Activated CD8-positive, alpha-beta T cell treated with anti-CD3 and anti-CD28 coated beads for 36 hours (primary cell): ENCODE measurements at regions not wholly inside any gene's neighbourhood (a gene's known extent, or its start where the extent isn't known, plus 50 kb on each side); places are given as distances from the start of the nearest gene placed in this dataset.
"Not testable (repeated sequence)": the region's sequence is repeated elsewhere in the genome, so short reads cannot be mapped to it uniquely, and the experiment has no call there.

ENCODE experiments used
- ATAC-seq: fragments of 200-7000 bp; cut with Tn5 transposase; one replicate; pipeline ENCODE4 v1.10.0; 2021; ENCODE audit warnings: mild to moderate bottlenecking, moderate library complexity
- CTCF ChIA-PET: fragments of 350-600 bp; sonication (Branson Sonifier 250); formaldehyde crosslinking; loops from one replicate; lab custom pipeline; 2021; ENCODE audit warnings: antibody characterized with exemption; lab: Charles Lee
- POLR2A ChIA-PET: fragments of 350-600 bp; sonication (Branson Sonifier 250); formaldehyde crosslinking; loops from one replicate; lab custom pipeline; 2021; ENCODE audit warnings: antibody characterized with exemption; lab: Charles Lee
- DNase-seq: peaks from one replicate; pipeline ENCODE4 v3.0.0-alpha.2; 2020
- H3K27ac Mint-ChIP-seq: one replicate; pipeline ENCODE4 v1.8.0; 2021; ENCODE audit warnings: mild to moderate bottlenecking, mixed read lengths
- H3K27me3 Mint-ChIP-seq: one replicate; pipeline ENCODE4 v1.8.0; 2021; ENCODE audit warnings: mixed read lengths
- H3K36me3 Mint-ChIP-seq: one replicate; pipeline ENCODE4 v1.8.0; 2021; ENCODE audit warnings: low read depth, mixed read lengths
- H3K4me1 Mint-ChIP-seq: one replicate; pipeline ENCODE4 v1.8.0; 2021; ENCODE audit warnings: low read depth, mixed read lengths
- H3K4me3 Mint-ChIP-seq: one replicate; pipeline ENCODE4 v1.8.0; 2021; ENCODE audit warnings: mild to moderate bottlenecking, moderate library complexity, mixed read lengths
- H3K9me3 Mint-ChIP-seq: one replicate; pipeline ENCODE4 v1.8.0; 2021; ENCODE audit warnings: mixed read lengths
- CTCF ChIP-seq: fragments of 200-600 bp; IDR thresholded peaks from one replicate; pipeline ENCODE4 v1.8.0; 2022; ENCODE audit warnings: antibody characterized with exemption, mild to moderate bottlenecking
- intact Hi-C: fragments of 100-400 bp; cut with micrococcal nuclease; formaldehyde crosslinking; loops from one replicate; pipeline ENCODE4 v1.10.0; 2022

GRCh38 chr2:236830926-236831325 lies 254.8 kb upstream of the COPS8 start:
- H3K9me3 Mint-ChIP-seq: no peaks in the 10 kb centered on the region
- H3K4me1 Mint-ChIP-seq: no peaks in the 10 kb centered on the region

GRCh38 chr2:236831698-236832097 lies 254.0 kb upstream of the COPS8 start:
- Mint-ChIP-seq H3K4me3 (no peak overlapping the region), H3K27ac (no peak overlapping the region), H3K4me1 (no peaks in the 10 kb centered on the region), H3K36me3 (no peaks in the 10 kb centered on the region), H3K9me3 (no peaks in the 10 kb centered on the region), H3K27me3 (no peaks in the 10 kb centered on the region)
- ChIA-PET POLR2A (no interaction called here), CTCF (no interaction called here)
- no peak for TF ChIP-seq CTCF
- no peak for ATAC-seq
- no peak for DNase-seq
- intact Hi-C loops: no loop called here

More at GRCh38 chr2:236830926-236831325, 254.8 kb upstream of the COPS8 start:
- ATAC-seq (no peak), DNase-seq (no peak)
- POLR2A ChIA-PET: no interaction called here
- H3K27ac Mint-ChIP-seq: no peak overlapping the region
- H3K36me3 Mint-ChIP-seq: no peaks in the 10 kb centered on the region
- H3K27me3 Mint-ChIP-seq: no peaks in the 10 kb centered on the region
- no peak overlapping the region for H3K4me3 Mint-ChIP-seq
- CTCF ChIA-PET: no interaction called here
- intact Hi-C loops: no loop called here
- TF ChIP-seq CTCF: no peak

- DNase-seq (no peak), ATAC-seq (no peak)
- intact Hi-C loops: no loop called here
- H3K4me1 Mint-ChIP-seq: no peaks in the 10 kb centered on the region
- H3K27me3 Mint-ChIP-seq: no peaks in the 10 kb centered on the region
- no peaks in the 10 kb centered on the region for H3K9me3 Mint-ChIP-seq
- no peak overlapping the region for H3K4me3 Mint-ChIP-seq
- H3K27ac Mint-ChIP-seq: no peak overlapping the region
- CTCF ChIA-PET: no interaction called here
- POLR2A ChIA-PET: no interaction called here
- H3K36me3 Mint-ChIP-seq: no peaks in the 10 kb centered on the region
- no peak for TF ChIP-seq CTCF
These were observed 252.1 kb upstream of the COPS8 start for GRCh38 chr2:236833501-236834073.

GRCh38 chr2:236834284-236834683 lies 251.4 kb upstream of the COPS8 start:
- POLR2A ChIA-PET: no interaction called here
- DNase-seq (no peak), ATAC-seq (no peak)
- Mint-ChIP-seq H3K4me3 (no peak overlapping the region), H3K36me3 (no peaks in the 10 kb centered on the region), H3K27me3 (no peaks in the 10 kb centered on the region), H3K27ac (no peak overlapping the region), H3K9me3 (no peaks in the 10 kb centered on the region), H3K4me1 (no peaks in the 10 kb centered on the region)
- intact Hi-C loops: no loop called here
- CTCF ChIA-PET: no interaction called here
- no peak for TF ChIP-seq CTCF

- ATAC-seq (no peak), DNase-seq (no peak)
- intact Hi-C loops: no loop called here
- POLR2A ChIA-PET: no interaction called here
- Mint-ChIP-seq H3K27me3 (no peaks in the 10 kb centered on the region), H3K27ac (no peak overlapping the region), H3K36me3 (no peaks in the 10 kb centered on the region), H3K9me3 (no peaks in the 10 kb centered on the region), H3K4me1 (no peaks in the 10 kb centered on the region), H3K4me3 (no peak overlapping the region)
- CTCF ChIA-PET: no interaction called here
- TF ChIP-seq CTCF: no peak
These were observed 250.2 kb upstream of the COPS8 start for GRCh38 chr2:236835307-236836024.

GRCh38 chr2:236836028-236836427 lies 249.7 kb upstream of the COPS8 start:
- H3K9me3 Mint-ChIP-seq, H3K27me3 Mint-ChIP-seq, CTCF ChIA-PET, DNase-seq, intact Hi-C loops, ATAC-seq, H3K4me1 Mint-ChIP-seq, H3K4me3 Mint-ChIP-seq, H3K36me3 Mint-ChIP-seq, POLR2A ChIA-PET, H3K27ac Mint-ChIP-seq: not testable (repeated sequence)
